Esophagus squamous epithelium (tissue), 4 donors: ENCODE measurements at regions not wholly inside any gene's neighbourhood (a gene's known extent, or its start where the extent isn't known, plus 50 kb on each side); places are given as distances from the start of the nearest gene placed in this dataset.

Experiments used
- POLR2A ChIP-seq, 4 donors: fragments of 450-650 bp; IDR thresholded peaks; one replicate each; pipeline ENCODE4 v1.6.1; 2017; ENCODE audit warnings: antibody characterized with exemption in 4 of 4, mild to moderate bottlenecking in 4 of 4, moderate library complexity in 3 of 4
- TF ChIP-seq, protein P1 (sequence below), 6 experiments: fragments of 450-650 bp in 4 of 6; fragments of 200-600 bp in 2 of 6; sonication (generic) in 2 of 6; IDR thresholded peaks; one replicate each; pipeline ENCODE4 v1.5.1; 2016 to 2019; ENCODE audit warnings: antibody characterized with exemption in 6 of 6, mild to moderate bottlenecking in 4 of 6, moderate library complexity in 4 of 6

DNA sequence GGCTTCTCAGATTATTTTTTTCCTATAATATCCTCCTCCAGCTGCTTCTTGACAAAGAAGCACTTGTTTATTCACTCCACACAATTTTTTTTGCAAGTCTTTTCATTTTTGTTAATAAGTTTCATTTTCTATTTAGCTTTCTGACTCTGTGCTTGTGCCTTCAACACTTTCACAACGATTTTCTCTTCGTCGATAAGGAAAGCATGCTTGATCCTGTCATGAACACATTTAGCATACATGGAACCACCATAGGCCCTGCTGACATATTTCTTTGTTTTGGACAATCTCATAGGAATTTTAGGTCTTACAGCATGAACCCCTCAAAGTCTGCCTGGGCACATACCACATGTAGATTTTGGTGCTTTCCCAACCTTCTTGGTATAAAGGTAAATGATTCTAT, 346.0 kb downstream of the KCNRG start:
- no peak for TF ChIP-seq POLR2A (IDR thresholded peaks at IDR 0.05)
- TF ChIP-seq, protein P1, sequence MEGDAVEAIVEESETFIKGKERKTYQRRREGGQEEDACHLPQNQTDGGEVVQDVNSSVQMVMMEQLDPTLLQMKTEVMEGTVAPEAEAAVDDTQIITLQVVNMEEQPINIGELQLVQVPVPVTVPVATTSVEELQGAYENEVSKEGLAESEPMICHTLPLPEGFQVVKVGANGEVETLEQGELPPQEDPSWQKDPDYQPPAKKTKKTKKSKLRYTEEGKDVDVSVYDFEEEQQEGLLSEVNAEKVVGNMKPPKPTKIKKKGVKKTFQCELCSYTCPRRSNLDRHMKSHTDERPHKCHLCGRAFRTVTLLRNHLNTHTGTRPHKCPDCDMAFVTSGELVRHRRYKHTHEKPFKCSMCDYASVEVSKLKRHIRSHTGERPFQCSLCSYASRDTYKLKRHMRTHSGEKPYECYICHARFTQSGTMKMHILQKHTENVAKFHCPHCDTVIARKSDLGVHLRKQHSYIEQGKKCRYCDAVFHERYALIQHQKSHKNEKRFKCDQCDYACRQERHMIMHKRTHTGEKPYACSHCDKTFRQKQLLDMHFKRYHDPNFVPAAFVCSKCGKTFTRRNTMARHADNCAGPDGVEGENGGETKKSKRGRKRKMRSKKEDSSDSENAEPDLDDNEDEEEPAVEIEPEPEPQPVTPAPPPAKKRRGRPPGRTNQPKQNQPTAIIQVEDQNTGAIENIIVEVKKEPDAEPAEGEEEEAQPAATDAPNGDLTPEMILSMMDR (IDR thresholded peaks at IDR 0.05) = no peak
